HL-60 (cell line): ENCODE measurements at regions not wholly inside any gene's neighbourhood (a gene's known extent, or its start where the extent isn't known, plus 50 kb on each side); places are given as distances from the start of the nearest gene placed in this dataset.

Experiments used
- DNase-seq, 2 experiments: peaks; one replicate each; pipeline ENCODE4 v3.0.0-alpha.2; 2010 to 2020; ENCODE audit warnings: low read depth in 1 of 2, low spot score in 1 of 2
- H3K27ac ChIP-seq: fragments of 250-450 bp; sonication (Bioruptor Pico); replicated peaks from 2 replicates; pipeline ENCODE4 v1.5.1; 2020; ENCODE audit warnings: mild to moderate bottlenecking, moderate library complexity
- H3K27me3 ChIP-seq: fragments of 250-450 bp; sonication (Bioruptor Pico); 2 replicates; pipeline ENCODE4 v1.5.1; 2021; ENCODE audit warnings: mild to moderate bottlenecking, moderate library complexity; ENCODE audit not compliant: insufficient read depth, poor library complexity, severe bottlenecking
- H3K4me3 ChIP-seq: replicated peaks from 2 replicates; pipeline ENCODE4 v1.5.1; 2011; ENCODE audit warnings: mild to moderate bottlenecking, control low read depth, low read length; ENCODE audit not compliant: insufficient read depth
- GABPA ChIP-seq: IDR thresholded peaks from 2 replicates; pipeline ENCODE4 v1.6.1; 2012; ENCODE audit warnings: low read depth
- POLR2AphosphoS5 ChIP-seq: IDR thresholded peaks from 2 replicates; pipeline ENCODE4 v1.6.1; 2012; ENCODE audit warnings: low read depth
- REST ChIP-seq: IDR thresholded peaks from 2 replicates; pipeline ENCODE4 v1.6.1; 2012; ENCODE audit warnings: low read depth; ENCODE audit not compliant: insufficient replicate concordance
- SPI1 ChIP-seq: IDR thresholded peaks from 2 replicates; pipeline ENCODE4 v1.6.1; 2012; ENCODE audit warnings: low read depth, mild to moderate bottlenecking, borderline replicate concordance
- TF ChIP-seq, protein P1 (sequence below): IDR thresholded peaks from one replicate; pipeline ENCODE4 v1.5.1; 2011; ENCODE audit warnings: low read length, control low read depth, inconsistent platforms; ENCODE audit not compliant: insufficient read depth

DNA sequence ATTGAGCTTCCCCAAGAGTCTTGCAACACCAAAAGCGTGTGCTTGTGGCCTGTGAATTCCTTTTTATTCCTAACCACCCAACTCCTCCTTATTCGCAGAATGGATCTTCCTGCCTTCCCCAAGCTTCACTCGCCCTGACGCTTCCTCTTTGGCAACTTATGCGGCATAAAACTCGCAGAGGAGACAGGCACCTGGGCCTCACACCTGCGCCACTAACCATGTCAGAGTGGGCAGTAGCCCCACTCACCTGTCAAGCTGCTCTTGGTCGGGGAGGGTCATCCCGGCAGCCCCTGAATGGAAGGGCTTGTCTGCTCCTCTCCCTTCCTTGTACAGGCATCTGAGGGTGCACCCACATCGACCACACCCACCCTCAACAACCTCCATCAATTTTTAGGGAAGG, 106.9 kb upstream of the GPC1 start:
- TF ChIP-seq POLR2AphosphoS5 = no peak
- TF ChIP-seq REST = no peak
- TF ChIP-seq GABPA = no peak
- TF ChIP-seq SPI1 = no peak
- TF ChIP-seq, protein P1, sequence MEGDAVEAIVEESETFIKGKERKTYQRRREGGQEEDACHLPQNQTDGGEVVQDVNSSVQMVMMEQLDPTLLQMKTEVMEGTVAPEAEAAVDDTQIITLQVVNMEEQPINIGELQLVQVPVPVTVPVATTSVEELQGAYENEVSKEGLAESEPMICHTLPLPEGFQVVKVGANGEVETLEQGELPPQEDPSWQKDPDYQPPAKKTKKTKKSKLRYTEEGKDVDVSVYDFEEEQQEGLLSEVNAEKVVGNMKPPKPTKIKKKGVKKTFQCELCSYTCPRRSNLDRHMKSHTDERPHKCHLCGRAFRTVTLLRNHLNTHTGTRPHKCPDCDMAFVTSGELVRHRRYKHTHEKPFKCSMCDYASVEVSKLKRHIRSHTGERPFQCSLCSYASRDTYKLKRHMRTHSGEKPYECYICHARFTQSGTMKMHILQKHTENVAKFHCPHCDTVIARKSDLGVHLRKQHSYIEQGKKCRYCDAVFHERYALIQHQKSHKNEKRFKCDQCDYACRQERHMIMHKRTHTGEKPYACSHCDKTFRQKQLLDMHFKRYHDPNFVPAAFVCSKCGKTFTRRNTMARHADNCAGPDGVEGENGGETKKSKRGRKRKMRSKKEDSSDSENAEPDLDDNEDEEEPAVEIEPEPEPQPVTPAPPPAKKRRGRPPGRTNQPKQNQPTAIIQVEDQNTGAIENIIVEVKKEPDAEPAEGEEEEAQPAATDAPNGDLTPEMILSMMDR = no peak
- H3K4me3 ChIP-seq = no peak overlapping the region
- H3K27ac ChIP-seq = no peak overlapping the region
- no peaks in the 10 kb centered on the region for H3K27me3 ChIP-seq
- DNase-seq = no peak

DNA sequence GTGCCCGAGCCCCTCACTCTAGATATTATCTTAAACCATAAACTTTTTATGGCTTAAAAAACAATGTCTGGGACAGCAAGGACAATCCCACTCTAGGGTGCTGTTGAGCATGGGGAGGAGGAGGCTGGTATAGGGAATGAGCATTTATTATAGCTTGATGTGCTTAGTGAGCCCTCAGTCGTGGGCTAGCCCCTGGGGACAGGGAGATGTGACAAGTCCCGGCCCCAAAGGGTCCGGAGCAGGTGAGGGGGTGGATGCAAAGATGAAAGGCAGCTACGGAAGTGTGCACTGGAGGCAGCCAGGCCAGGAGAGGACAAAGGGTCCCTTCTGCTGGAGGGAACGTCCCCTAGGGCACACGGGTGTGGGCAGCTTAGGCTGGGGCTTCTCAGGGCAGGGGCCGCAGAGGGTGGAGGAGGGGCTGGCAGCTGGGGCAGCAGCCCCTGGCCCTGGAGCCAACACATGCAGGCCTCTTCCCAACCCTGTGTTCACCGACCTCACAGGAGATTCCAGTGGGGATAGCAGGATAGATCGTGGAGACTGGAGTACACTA, 106.3 kb upstream of the GPC1 start:
- no peak for TF ChIP-seq POLR2AphosphoS5
- no peak for TF ChIP-seq REST
- TF ChIP-seq, protein P1 = no peak
- no peak for TF ChIP-seq SPI1

DNA sequence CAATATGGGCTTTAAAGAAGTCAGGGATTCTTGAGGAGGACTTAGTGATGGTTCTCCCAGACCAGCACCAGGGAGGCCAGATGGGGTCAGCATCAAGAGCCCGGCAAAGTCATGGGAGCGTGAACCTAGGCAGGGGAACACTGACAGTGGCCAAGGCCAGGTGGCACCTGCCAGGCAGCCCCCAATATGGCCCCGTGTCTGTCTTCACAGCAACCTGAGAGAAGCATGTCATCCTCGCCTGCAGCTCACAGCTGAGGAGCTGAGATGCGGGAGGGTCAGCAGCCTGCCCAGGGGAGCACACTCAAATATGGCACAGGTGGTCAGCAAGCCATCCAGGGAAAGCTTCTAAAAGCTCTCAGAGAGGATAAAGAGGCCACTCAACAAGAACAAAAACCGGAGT, 105.7 kb upstream of the GPC1 start:
- no peaks in the 10 kb centered on the region for H3K27me3 ChIP-seq

More for the DNA sequence above, 106.3 kb upstream of the GPC1 start:
- Histone ChIP-seq H3K27ac (no peak overlapping the region), H3K4me3 (no peak overlapping the region), H3K27me3 (no peaks in the 10 kb centered on the region)
- DNase-seq = no peak

More for the DNA sequence above, 105.7 kb upstream of the GPC1 start:
- Histone ChIP-seq H3K27ac (no peak overlapping the region), H3K4me3 (no peak overlapping the region)
- DNase-seq = no peak
- no peak for TF ChIP-seq SPI1
- no peak for TF ChIP-seq POLR2AphosphoS5
- TF ChIP-seq, protein P1 = no peak
- no peak for TF ChIP-seq REST
- TF ChIP-seq GABPA = no peak
